Middle frontal gyrus (tissue), 1 donor: ENCODE measurements at regions not wholly inside any gene's neighbourhood (a gene's known extent, or its start where the extent isn't known, plus 50 kb on each side); places are given as distances from the start of the nearest gene placed in this dataset.

Experiments used
- DNase-seq: peaks from one replicate; pipeline ENCODE4 v3.0.0-alpha.2; 2015; ENCODE audit warnings: low spot score; ENCODE audit errors: extremely low spot score

- DNase-seq: no peak
Observed at GRCh38 chr4:27267339-27267969, 406.8 kb downstream of the STIM2 start.

GRCh38 chr4:27267970-27268355, 407.3 kb downstream of the STIM2 start:
- no peak for DNase-seq

GRCh38 chr4:27270435-27270834, 409.8 kb downstream of the STIM2 start:
- DNase-seq: no peak

GRCh38 chr4:27271555-27271954, 410.9 kb downstream of the STIM2 start:
- DNase-seq: no peak

- no peak for DNase-seq
Observed at GRCh38 chr4:27272217-27272616, 411.6 kb downstream of the STIM2 start.

GRCh38 chr4:27276307-27277073, 415.8 kb downstream of the STIM2 start:
- no peak for DNase-seq

GRCh38 chr4:27278615-27279375, 418.2 kb downstream of the STIM2 start:
- no peak for DNase-seq

GRCh38 chr4:27288496-27288895, 427.9 kb downstream of the STIM2 start:
- DNase-seq: no peak

- DNase-seq: no peak
Observed at GRCh38 chr4:27289704-27290103, 429.1 kb downstream of the STIM2 start.

- no peak for DNase-seq
Observed at GRCh38 chr4:27293831-27294230, 433.2 kb downstream of the STIM2 start.

- no peak for DNase-seq
Observed at GRCh38 chr4:27304751-27305150, 444.1 kb downstream of the STIM2 start.

- DNase-seq: no peak
Observed at GRCh38 chr4:27305246-27305645, 444.6 kb downstream of the STIM2 start.

- no peak for DNase-seq
Observed at GRCh38 chr4:27308379-27308778, 447.7 kb downstream of the STIM2 start.

GRCh38 chr4:27315625-27316024, 455.0 kb downstream of the STIM2 start:
- no peak for DNase-seq

- no peak for DNase-seq
Observed at GRCh38 chr4:27316176-27316575, 455.5 kb downstream of the STIM2 start.

GRCh38 chr4:27318740-27319139, 458.1 kb downstream of the STIM2 start:
- DNase-seq: no peak

- DNase-seq: no peak
Observed at GRCh38 chr4:27326991-27327390, 466.4 kb downstream of the STIM2 start.

- DNase-seq: no peak
Observed at GRCh38 chr4:27327421-27328181, 467.0 kb downstream of the STIM2 start.

GRCh38 chr4:27338530-27338929, 477.9 kb downstream of the STIM2 start:
- DNase-seq: no peak

- DNase-seq: no peak
Observed at GRCh38 chr4:27343411-27343810, 482.8 kb downstream of the STIM2 start.

GRCh38 chr4:27350161-27350560, 489.5 kb downstream of the STIM2 start:
- no peak for DNase-seq

GRCh38 chr4:27357283-27357682, 496.6 kb downstream of the STIM2 start:
- DNase-seq: no peak
